SK-N-SH treated with all-trans-retinoic acid at 6 μM for 48 hours (cell line): ENCODE measurements at regions not wholly inside any gene's neighbourhood (a gene's known extent, or its start where the extent isn't known, plus 50 kb on each side); places are given as distances from the start of the nearest gene placed in this dataset.

Experiments
- ATAC-seq: fragments of 200-7000 bp; cut with Tn5 transposase; 3 replicates; pipeline ENCODE4 v1.9.1; 2020; ENCODE audit warnings: mild to moderate bottlenecking, moderate library complexity
- ARNTL ChIP-seq: fragments of 450-650 bp; formaldehyde crosslinking; IDR thresholded peaks from 2 replicates; pipeline ENCODE4 v1.5.0; 2020; ENCODE audit warnings: low read depth, mild to moderate bottlenecking, moderate library complexity, borderline replicate concordance
- CSDC2 ChIP-seq: fragments of 250-450 bp; sonication (Bioruptor Pico); IDR thresholded peaks from 2 replicates; pipeline ENCODE4 v1.5.0; 2020; ENCODE audit warnings: mild to moderate bottlenecking, moderate library complexity
- CSRNP3 ChIP-seq: fragments of 250-450 bp; sonication (Bioruptor Pico); IDR thresholded peaks from 2 replicates; pipeline ENCODE4 v1.5.1; 2021; ENCODE audit warnings: mild to moderate bottlenecking, moderate library complexity
- ESRRG ChIP-seq: fragments of 250-450 bp; sonication (Bioruptor Pico); IDR thresholded peaks from 2 replicates; pipeline ENCODE4 v1.6.1; 2021; ENCODE audit warnings: mild to moderate bottlenecking
- GLIS3 ChIP-seq: fragments of 250-450 bp; sonication (Bioruptor Pico); IDR thresholded peaks from 2 replicates; pipeline ENCODE4 v1.5.0; 2020; ENCODE audit warnings: mild to moderate bottlenecking, moderate library complexity
- ISL1 ChIP-seq: fragments of 250-450 bp; sonication (Bioruptor Pico); IDR thresholded peaks from 2 replicates; pipeline ENCODE4 v2.1.2; 2022; ENCODE audit warnings: mild to moderate bottlenecking, moderate library complexity
- OSR1 ChIP-seq: fragments of 250-450 bp; sonication (Bioruptor Pico); IDR thresholded peaks from 2 replicates; pipeline ENCODE4 v1.8.0; 2022; ENCODE audit warnings: moderate library complexity, mild to moderate bottlenecking, inconsistent platforms
- PPARA ChIP-seq: fragments of 250-450 bp; sonication (Bioruptor Pico); IDR thresholded peaks from 2 replicates; pipeline ENCODE4 v1.5.0; 2020; ENCODE audit warnings: mild to moderate bottlenecking, borderline replicate concordance
- RARB ChIP-seq: fragments of 250-450 bp; sonication (Bioruptor Pico); IDR thresholded peaks from 2 replicates; pipeline ENCODE4 v1.8.0; 2021; ENCODE audit warnings: mild to moderate bottlenecking, moderate library complexity
- SNAI2 ChIP-seq: fragments of 250-450 bp; sonication (Bioruptor Pico); IDR thresholded peaks from 2 replicates; pipeline ENCODE4 v1.5.0; 2020; ENCODE audit warnings: mild to moderate bottlenecking, moderate library complexity
- ZC3H10 ChIP-seq: fragments of 250-450 bp; sonication (Bioruptor Pico); IDR thresholded peaks from 2 replicates; pipeline ENCODE4 v1.5.1; 2021; ENCODE audit warnings: mild to moderate bottlenecking, moderate library complexity
- ZFP3 ChIP-seq: fragments of 250-450 bp; sonication (Bioruptor Pico); IDR thresholded peaks from 2 replicates; pipeline ENCODE4 v1.5.0; 2020; ENCODE audit warnings: mild to moderate bottlenecking, moderate library complexity
- ZFP30 ChIP-seq: fragments of 450-650 bp; formaldehyde crosslinking; IDR thresholded peaks from 2 replicates; pipeline ENCODE4 v1.5.0; 2022; ENCODE audit warnings: mild to moderate bottlenecking, moderate library complexity
- ZNF565 ChIP-seq: fragments of 450-650 bp; formaldehyde crosslinking; conservative IDR thresholded peaks from 2 replicates; pipeline ENCODE4 v1.5.0; 2020; ENCODE audit warnings: low read depth, mild to moderate bottlenecking, moderate library complexity
- ZNF70 ChIP-seq: fragments of 450-650 bp; formaldehyde crosslinking; IDR thresholded peaks from 2 replicates; pipeline ENCODE4 v1.5.0; 2020; ENCODE audit warnings: mild to moderate bottlenecking, moderate library complexity
- ZNF8 ChIP-seq: fragments of 450-650 bp; formaldehyde crosslinking; IDR thresholded peaks from 2 replicates; pipeline ENCODE4 v1.5.0; 2020; ENCODE audit warnings: mild to moderate bottlenecking, moderate library complexity
- TF ChIP-seq, protein P1 (sequence below): fragments of 250-450 bp; sonication (Bioruptor Pico); IDR thresholded peaks from 2 replicates; pipeline ENCODE4 v1.8.0; 2021; ENCODE audit warnings: low read depth, mild to moderate bottlenecking, moderate library complexity, borderline replicate concordance
- TF ChIP-seq, protein P2 (sequence below): fragments of 250-450 bp; sonication (Bioruptor Pico); IDR thresholded peaks from 2 replicates; pipeline ENCODE4 v1.5.1; 2020; ENCODE audit warnings: low read depth, mild to moderate bottlenecking, moderate library complexity
- TF ChIP-seq, protein P3 (sequence below): fragments of 250-450 bp; sonication (Bioruptor Pico); IDR thresholded peaks from 2 replicates; pipeline ENCODE4 v1.8.0; 2020; ENCODE audit warnings: mild to moderate bottlenecking, moderate library complexity, borderline replicate concordance
- TF ChIP-seq, protein P4 (sequence below): fragments of 250-450 bp; sonication (Bioruptor Pico); IDR thresholded peaks from 2 replicates; pipeline ENCODE4 v1.5.0; 2020; ENCODE audit warnings: mild to moderate bottlenecking, moderate library complexity

GRCh38 chr5:56286015-56286884, 53.1 kb upstream of the ANKRD55 start (continued):
- TF ChIP-seq ZFP30 (no peak), ESRRG (peak; percentile 78), OSR1 (CRISPR knock-in tag) (no peak)
- TF ChIP-seq, protein P1, sequence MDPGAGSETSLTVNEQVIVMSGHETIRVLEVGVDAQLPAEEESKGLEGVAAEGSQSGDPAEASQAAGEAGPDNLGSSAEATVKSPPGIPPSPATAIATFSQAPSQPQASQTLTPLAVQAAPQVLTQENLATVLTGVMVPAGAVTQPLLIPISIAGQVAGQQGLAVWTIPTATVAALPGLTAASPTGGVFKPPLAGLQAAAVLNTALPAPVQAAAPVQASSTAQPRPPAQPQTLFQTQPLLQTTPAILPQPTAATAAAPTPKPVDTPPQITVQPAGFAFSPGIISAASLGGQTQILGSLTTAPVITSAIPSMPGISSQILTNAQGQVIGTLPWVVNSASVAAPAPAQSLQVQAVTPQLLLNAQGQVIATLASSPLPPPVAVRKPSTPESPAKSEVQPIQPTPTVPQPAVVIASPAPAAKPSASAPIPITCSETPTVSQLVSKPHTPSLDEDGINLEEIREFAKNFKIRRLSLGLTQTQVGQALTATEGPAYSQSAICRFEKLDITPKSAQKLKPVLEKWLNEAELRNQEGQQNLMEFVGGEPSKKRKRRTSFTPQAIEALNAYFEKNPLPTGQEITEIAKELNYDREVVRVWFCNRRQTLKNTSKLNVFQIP (CRISPR knock-in tag), result 0 out of 2 replicates have a peak, but pooled peaks have one; percentile 59

- no peak for ATAC-seq
- TF ChIP-seq ISL1 (CRISPR knock-in tag) (no peak), SNAI2 (no peak), ZNF8 (CRISPR knock-in tag) (no peak), ZC3H10 (CRISPR knock-in tag) (no peak), ARNTL (CRISPR knock-in tag) (no peak), OSR1 (CRISPR knock-in tag) (no peak), RARB (no peak), ZNF565 (no peak), ZFP3 (no peak), ESRRG (no peak), CSDC2 (CRISPR knock-in tag) (no peak), PPARA (CRISPR knock-in tag) (no peak), ZNF70 (CRISPR knock-in tag) (no peak), CSRNP3 (CRISPR knock-in tag) (no peak), GLIS3 (CRISPR knock-in tag) (no peak), ZFP30 (no peak)
- TF ChIP-seq, protein P2, sequence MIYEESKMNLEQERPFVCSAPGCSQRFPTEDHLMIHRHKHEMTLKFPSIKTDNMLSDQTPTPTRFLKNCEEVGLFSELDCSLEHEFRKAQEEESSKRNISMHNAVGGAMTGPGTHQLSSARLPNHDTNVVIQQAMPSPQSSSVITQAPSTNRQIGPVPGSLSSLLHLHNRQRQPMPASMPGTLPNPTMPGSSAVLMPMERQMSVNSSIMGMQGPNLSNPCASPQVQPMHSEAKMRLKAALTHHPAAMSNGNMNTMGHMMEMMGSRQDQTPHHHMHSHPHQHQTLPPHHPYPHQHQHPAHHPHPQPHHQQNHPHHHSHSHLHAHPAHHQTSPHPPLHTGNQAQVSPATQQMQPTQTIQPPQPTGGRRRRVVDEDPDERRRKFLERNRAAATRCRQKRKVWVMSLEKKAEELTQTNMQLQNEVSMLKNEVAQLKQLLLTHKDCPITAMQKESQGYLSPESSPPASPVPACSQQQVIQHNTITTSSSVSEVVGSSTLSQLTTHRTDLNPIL (CRISPR knock-in tag), result no peak
- TF ChIP-seq, protein P1 (CRISPR knock-in tag), result no peak
- TF ChIP-seq, protein P3, sequence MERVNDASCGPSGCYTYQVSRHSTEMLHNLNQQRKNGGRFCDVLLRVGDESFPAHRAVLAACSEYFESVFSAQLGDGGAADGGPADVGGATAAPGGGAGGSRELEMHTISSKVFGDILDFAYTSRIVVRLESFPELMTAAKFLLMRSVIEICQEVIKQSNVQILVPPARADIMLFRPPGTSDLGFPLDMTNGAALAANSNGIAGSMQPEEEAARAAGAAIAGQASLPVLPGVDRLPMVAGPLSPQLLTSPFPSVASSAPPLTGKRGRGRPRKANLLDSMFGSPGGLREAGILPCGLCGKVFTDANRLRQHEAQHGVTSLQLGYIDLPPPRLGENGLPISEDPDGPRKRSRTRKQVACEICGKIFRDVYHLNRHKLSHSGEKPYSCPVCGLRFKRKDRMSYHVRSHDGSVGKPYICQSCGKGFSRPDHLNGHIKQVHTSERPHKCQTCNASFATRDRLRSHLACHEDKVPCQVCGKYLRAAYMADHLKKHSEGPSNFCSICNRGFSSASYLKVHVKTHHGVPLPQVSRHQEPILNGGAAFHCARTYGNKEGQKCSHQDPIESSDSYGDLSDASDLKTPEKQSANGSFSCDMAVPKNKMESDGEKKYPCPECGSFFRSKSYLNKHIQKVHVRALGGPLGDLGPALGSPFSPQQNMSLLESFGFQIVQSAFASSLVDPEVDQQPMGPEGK (CRISPR knock-in tag), result no peak
- TF ChIP-seq, protein P4, sequence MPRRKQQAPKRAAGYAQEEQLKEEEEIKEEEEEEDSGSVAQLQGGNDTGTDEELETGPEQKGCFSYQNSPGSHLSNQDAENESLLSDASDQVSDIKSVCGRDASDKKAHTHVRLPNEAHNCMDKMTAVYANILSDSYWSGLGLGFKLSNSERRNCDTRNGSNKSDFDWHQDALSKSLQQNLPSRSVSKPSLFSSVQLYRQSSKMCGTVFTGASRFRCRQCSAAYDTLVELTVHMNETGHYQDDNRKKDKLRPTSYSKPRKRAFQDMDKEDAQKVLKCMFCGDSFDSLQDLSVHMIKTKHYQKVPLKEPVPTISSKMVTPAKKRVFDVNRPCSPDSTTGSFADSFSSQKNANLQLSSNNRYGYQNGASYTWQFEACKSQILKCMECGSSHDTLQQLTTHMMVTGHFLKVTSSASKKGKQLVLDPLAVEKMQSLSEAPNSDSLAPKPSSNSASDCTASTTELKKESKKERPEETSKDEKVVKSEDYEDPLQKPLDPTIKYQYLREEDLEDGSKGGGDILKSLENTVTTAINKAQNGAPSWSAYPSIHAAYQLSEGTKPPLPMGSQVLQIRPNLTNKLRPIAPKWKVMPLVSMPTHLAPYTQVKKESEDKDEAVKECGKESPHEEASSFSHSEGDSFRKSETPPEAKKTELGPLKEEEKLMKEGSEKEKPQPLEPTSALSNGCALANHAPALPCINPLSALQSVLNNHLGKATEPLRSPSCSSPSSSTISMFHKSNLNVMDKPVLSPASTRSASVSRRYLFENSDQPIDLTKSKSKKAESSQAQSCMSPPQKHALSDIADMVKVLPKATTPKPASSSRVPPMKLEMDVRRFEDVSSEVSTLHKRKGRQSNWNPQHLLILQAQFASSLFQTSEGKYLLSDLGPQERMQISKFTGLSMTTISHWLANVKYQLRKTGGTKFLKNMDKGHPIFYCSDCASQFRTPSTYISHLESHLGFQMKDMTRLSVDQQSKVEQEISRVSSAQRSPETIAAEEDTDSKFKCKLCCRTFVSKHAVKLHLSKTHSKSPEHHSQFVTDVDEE (CRISPR knock-in tag), result no peak
- TF ChIP-seq, all 23 proteins: peak for 0
Observed at GRCh38 chr5:56282951-56283350, 49.8 kb upstream of the ANKRD55 start.
